ENCODE measurements at regions not wholly inside any gene's neighbourhood (a gene's known extent, or its start where the extent isn't known, plus 50 kb on each side); places are given as distances from the start of the nearest gene placed in this dataset.

GRCh38 chr2:185050804-185051203 lies 452.5 kb downstream of the ZNF804A start:
- no peak for DNase-seq (ENCODE audit: low read depth)
- no peak overlapping the region for H3K4me3 ChIP-seq (ENCODE audit: low read depth, low read length)
- TF ChIP-seq, protein P1, sequence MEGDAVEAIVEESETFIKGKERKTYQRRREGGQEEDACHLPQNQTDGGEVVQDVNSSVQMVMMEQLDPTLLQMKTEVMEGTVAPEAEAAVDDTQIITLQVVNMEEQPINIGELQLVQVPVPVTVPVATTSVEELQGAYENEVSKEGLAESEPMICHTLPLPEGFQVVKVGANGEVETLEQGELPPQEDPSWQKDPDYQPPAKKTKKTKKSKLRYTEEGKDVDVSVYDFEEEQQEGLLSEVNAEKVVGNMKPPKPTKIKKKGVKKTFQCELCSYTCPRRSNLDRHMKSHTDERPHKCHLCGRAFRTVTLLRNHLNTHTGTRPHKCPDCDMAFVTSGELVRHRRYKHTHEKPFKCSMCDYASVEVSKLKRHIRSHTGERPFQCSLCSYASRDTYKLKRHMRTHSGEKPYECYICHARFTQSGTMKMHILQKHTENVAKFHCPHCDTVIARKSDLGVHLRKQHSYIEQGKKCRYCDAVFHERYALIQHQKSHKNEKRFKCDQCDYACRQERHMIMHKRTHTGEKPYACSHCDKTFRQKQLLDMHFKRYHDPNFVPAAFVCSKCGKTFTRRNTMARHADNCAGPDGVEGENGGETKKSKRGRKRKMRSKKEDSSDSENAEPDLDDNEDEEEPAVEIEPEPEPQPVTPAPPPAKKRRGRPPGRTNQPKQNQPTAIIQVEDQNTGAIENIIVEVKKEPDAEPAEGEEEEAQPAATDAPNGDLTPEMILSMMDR (IDR thresholded peaks at IDR 0.05; ENCODE audit: insufficient read depth, low read depth, low read length): no peak

GRCh38 chr2:185063761-185064160 lies 465.4 kb downstream of the ZNF804A start:
- no peak for DNase-seq (ENCODE audit: low read depth)
- TF ChIP-seq, protein P1 (IDR thresholded peaks at IDR 0.05; ENCODE audit: insufficient read depth, low read depth, low read length): no peak

GRCh38 chr2:185066128-185066527 lies 467.8 kb downstream of the ZNF804A start:
- TF ChIP-seq, protein P1 (IDR thresholded peaks at IDR 0.05; ENCODE audit: insufficient read depth, low read depth, low read length): no peak
- H3K4me3 ChIP-seq (ENCODE audit: low read depth, low read length): no peak overlapping the region
- DNase-seq (ENCODE audit: low read depth): no peak

More at GRCh38 chr2:185063761-185064160, 465.4 kb downstream of the ZNF804A start:
- no peak overlapping the region for H3K4me3 ChIP-seq (ENCODE audit: low read depth, low read length)

DNA sequence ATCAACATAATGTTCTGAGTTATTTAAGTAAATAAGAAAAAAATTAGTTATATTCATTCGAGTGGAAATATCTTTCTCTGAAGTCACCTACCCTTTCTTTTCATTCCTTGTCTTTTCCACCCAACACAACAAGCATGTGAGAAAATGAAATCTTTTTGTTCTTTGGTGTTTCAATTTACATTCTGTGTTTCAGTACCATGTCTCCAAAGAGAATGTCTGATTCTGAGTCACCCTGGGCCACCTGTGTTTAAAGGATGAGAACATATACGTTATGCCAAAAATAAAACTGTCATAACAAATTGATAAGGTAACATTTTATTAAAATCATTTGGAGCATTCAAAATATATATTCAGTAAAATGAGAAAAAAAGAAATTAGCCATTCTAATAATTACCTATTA lies 470.8 kb downstream of the ZNF804A start:
- H3K4me3 ChIP-seq (ENCODE audit: low read depth, low read length): no peak overlapping the region
- TF ChIP-seq, protein P1 (IDR thresholded peaks at IDR 0.05; ENCODE audit: insufficient read depth, low read depth, low read length): no peak
- no peak for DNase-seq (ENCODE audit: low read depth)

DNA sequence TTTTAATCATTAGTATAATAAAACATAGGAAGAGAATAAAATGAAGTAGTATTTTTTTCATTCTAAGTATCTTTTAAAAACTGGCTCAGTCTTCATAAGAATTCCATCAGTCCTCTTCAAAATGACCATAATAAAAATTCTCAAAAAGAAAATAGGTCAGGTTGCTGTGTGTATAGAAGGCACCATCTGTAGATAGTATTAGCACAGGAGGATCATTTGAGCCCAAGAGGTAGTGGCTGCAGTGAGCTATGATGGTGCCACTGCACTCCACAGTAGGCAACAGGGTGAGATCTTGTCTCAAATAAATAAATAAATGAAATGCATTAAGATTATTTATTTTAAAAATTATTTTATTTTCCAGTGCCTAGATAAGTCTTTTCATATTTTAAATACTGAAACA lies 475.8 kb downstream of the ZNF804A start:
- H3K4me3 ChIP-seq (ENCODE audit: low read depth, low read length): no peak overlapping the region
- DNase-seq (ENCODE audit: low read depth): no peak
- TF ChIP-seq, protein P1 (IDR thresholded peaks at IDR 0.05; ENCODE audit: insufficient read depth, low read depth, low read length): no peak

- TF ChIP-seq, protein P1 (IDR thresholded peaks at IDR 0.05; ENCODE audit: insufficient read depth, low read depth, low read length): no peak
- no peak for DNase-seq (ENCODE audit: low read depth)
- no peak overlapping the region for H3K4me3 ChIP-seq (ENCODE audit: low read depth, low read length)
Measured at GRCh38 chr2:185082749-185083148, 484.4 kb downstream of the ZNF804A start.

- no peak overlapping the region for H3K4me3 ChIP-seq (ENCODE audit: low read depth, low read length)
- DNase-seq (ENCODE audit: low read depth): no peak
- TF ChIP-seq, protein P1 (IDR thresholded peaks at IDR 0.05; ENCODE audit: insufficient read depth, low read depth, low read length): no peak
Measured at GRCh38 chr2:185108588-185108987, 510.3 kb downstream of the ZNF804A start.

All from fibroblast of villous mesenchyme (primary cell).